ENCODE measurements at regions not wholly inside any gene's neighbourhood (a gene's known extent, or its start where the extent isn't known, plus 50 kb on each side); places are given as distances from the start of the nearest gene placed in this dataset.

- no peak overlapping the region for H4K5ac ChIP-seq (ENCODE audit: insufficient read length, low read depth, low read length)
- TF ChIP-seq CTCF (conservative IDR thresholded peaks at IDR 0.05), result no peak
- H3K27ac ChIP-seq (ENCODE audit: insufficient read length, low read depth, low read length), result no peak overlapping the region
- H2AFZ ChIP-seq (ENCODE audit: low read length), result no peak overlapping the region
- no peaks in the 10 kb centered on the region for H3K79me1 ChIP-seq (ENCODE audit: insufficient read depth, low read depth, low read length, poor library complexity, severe bottlenecking)
- peaks cover 22% of the 10 kb centered on the region in 2 experiments for H3K9me3 Mint-ChIP-seq
- H4K8ac ChIP-seq (replicated peaks; ENCODE audit: insufficient read length, low read depth, low read length), result no peak overlapping the region
- no peak overlapping the region for H3K27ac Mint-ChIP-seq
- no peak overlapping the region for H2BK20ac ChIP-seq (ENCODE audit: low read depth, low read length, poor library complexity, severe bottlenecking)
- no peak overlapping the region for H3K18ac ChIP-seq (ENCODE audit: insufficient read length, low read depth, low read length)
- H4K20me1 ChIP-seq (ENCODE audit: control insufficient read depth, insufficient read depth, insufficient read length), result no peaks in the 10 kb centered on the region
- no peak for DNase-seq
- H3K9me3 ChIP-seq (ENCODE audit: control insufficient read depth, low read depth, low read length), result no peaks in the 10 kb centered on the region
- no peak overlapping the region for H2BK120ac ChIP-seq (ENCODE audit: low read depth, low read length, poor library complexity, severe bottlenecking)
- H4K91ac ChIP-seq (ENCODE audit: insufficient read length, low read depth, low read length), result no peak overlapping the region
- no peaks in the 10 kb centered on the region for H3K23me2 ChIP-seq (ENCODE audit: insufficient read length, low read depth, low read length, poor library complexity, severe bottlenecking)
- H3K56ac ChIP-seq (ENCODE audit: insufficient read length, low read depth, low read length), result no peak overlapping the region
- no peak overlapping the region for H3K9ac ChIP-seq (ENCODE audit: extremely low read depth, insufficient read length, low read length)
- H2BK12ac ChIP-seq (ENCODE audit: insufficient read length, low read depth, low read length), result no peak overlapping the region
- no CpG with 5 or more reads among the region's 3 CpGs for WGBS (ENCODE audit: extremely low coverage, insufficient read length, low lambda C conversion rate)
- H2BK15ac ChIP-seq (ENCODE audit: low read depth, low read length), result no peak overlapping the region
- no peaks in the 10 kb centered on the region; the same call in 1 of the 2 replicates for H3K27me3 Mint-ChIP-seq (ENCODE audit: low read depth)
- H3K4me1 Mint-ChIP-seq, result peaks cover 4 to 7% of the 10 kb centered on the region in 2 experiments; a peak in 3 of 4 replicates
- no peak overlapping the region for H2AK5ac ChIP-seq (ENCODE audit: insufficient read length, low read length)
- peaks cover 9 to 20% (median 9%) of the 10 kb centered on the region in 3 experiments for H3K36me3 Mint-ChIP-seq (ENCODE audit: insufficient read depth in 1 of 3, low read depth in 3 of 3)
- no peaks in the 10 kb centered on the region for H3K79me2 ChIP-seq (ENCODE audit: insufficient read depth, low read length)
- H3K14ac ChIP-seq (ENCODE audit: insufficient read depth, low read length), result no peak overlapping the region
- H3T11ph ChIP-seq (ENCODE audit: low read length), result no peak overlapping the region
- H3K4me2 ChIP-seq (ENCODE audit: insufficient read depth, insufficient read length, low read length), result no peak overlapping the region
- H3K4ac ChIP-seq (ENCODE audit: low read depth, low read length), result no peak overlapping the region
- no peak overlapping the region for H3K23ac ChIP-seq (ENCODE audit: insufficient read length, low read depth, low read length)
- H3K4me3 Mint-ChIP-seq, result no peak overlapping the region
- H2BK5ac ChIP-seq (ENCODE audit: insufficient read length, low read length), result no peak overlapping the region
- H3K27me3 ChIP-seq (ENCODE audit: insufficient read depth, low read length), result no peaks in the 10 kb centered on the region
- no peaks in the 10 kb centered on the region for H3K4me1 ChIP-seq (ENCODE audit: insufficient read depth, low read length)
These were observed 70.5 kb upstream of the RBM24 start for GRCh38 chr6:17210683-17211082.

Measured in H9 (cell line).